ENCODE measurements at regions not wholly inside any gene's neighbourhood (a gene's known extent, or its start where the extent isn't known, plus 50 kb on each side); places are given as distances from the start of the nearest gene placed in this dataset.
"Not testable (repeated sequence)": the region's sequence is repeated elsewhere in the genome, so short reads cannot be mapped to it uniquely, and the experiment has no call there.

- H3K4me3 Mint-ChIP-seq, result not testable (repeated sequence)
These were observed 110.0 kb upstream of the FBXO28 start for GRCh38 chr1:224003896-224004295.

GRCh38 chr1:224001757-224002156 is 112.2 kb upstream of the FBXO28 start:
- POLR2A ChIA-PET (ENCODE audit: partially characterized antibody); H3K27ac Mint-ChIP-seq; DNase-seq; H3K4me3 Mint-ChIP-seq; intact Hi-C loops (cut with micrococcal nuclease); CTCF ChIA-PET (ENCODE audit: partially characterized antibody); H3K27me3 Mint-ChIP-seq; H3K27ac ChIP-seq (ENCODE audit: low read depth, low read length); H3K4me3 ChIP-seq (ENCODE audit: low read length in 2 of 2); H3K36me3 ChIP-seq (ENCODE audit: insufficient read depth, low read length); H3K27me3 ChIP-seq (ENCODE audit: insufficient read depth, low read length); H3K9me3 Mint-ChIP-seq; H3K9me3 ChIP-seq (ENCODE audit: control insufficient read depth in 1 of 2, low read length in 2 of 2); H3K4me1 ChIP-seq (ENCODE audit: insufficient read depth, low read length): not testable (repeated sequence)
- peaks cover 5 to 16% (median 8%) of the 10 kb centered on the region in 4 donors for H3K4me1 Mint-ChIP-seq
- peaks cover 10 to 14% of the 10 kb centered on the region in 2 donors for H3K36me3 Mint-ChIP-seq

More at GRCh38 chr1:224003896-224004295, 110.0 kb upstream of the FBXO28 start:
- H3K4me1 ChIP-seq (ENCODE audit: insufficient read depth, low read length); H3K27ac ChIP-seq (ENCODE audit: low read depth, low read length); H3K9me3 Mint-ChIP-seq; H3K36me3 ChIP-seq (ENCODE audit: insufficient read depth, low read length); POLR2A ChIA-PET (ENCODE audit: partially characterized antibody); H3K27me3 Mint-ChIP-seq; H3K4me3 ChIP-seq (ENCODE audit: low read length in 2 of 2); CTCF ChIA-PET (ENCODE audit: partially characterized antibody); H3K9me3 ChIP-seq (ENCODE audit: control insufficient read depth in 1 of 2, low read length in 2 of 2); H3K27me3 ChIP-seq (ENCODE audit: insufficient read depth, low read length); DNase-seq: not testable (repeated sequence)
- Mint-ChIP-seq H3K36me3 (peaks cover 15 to 21% of the 10 kb centered on the region in 2 donors), H3K27ac (peak overlapping the region in 1 of 7 donors; percentile 76), H3K4me1 (peaks cover 5 to 13% (median 7%) of the 10 kb centered on the region in 4 donors)
- intact Hi-C loops (cut with micrococcal nuclease), result loop anchor here (1.0 to 2.0 kb wide), 2 partner anchors 193 to 306 kb away; no protein-coding TSS in a partner anchor

- Mint-ChIP-seq H3K27ac (peak overlapping the region in 1 of 7 donors; percentile 14), H3K4me1 (peaks cover 5 to 15% (median 8%) of the 10 kb centered on the region in 4 donors)
- DNase-seq; H3K27me3 Mint-ChIP-seq; H3K4me1 ChIP-seq (ENCODE audit: insufficient read depth, low read length); H3K27me3 ChIP-seq (ENCODE audit: insufficient read depth, low read length); POLR2A ChIA-PET (ENCODE audit: partially characterized antibody); H3K4me3 ChIP-seq (ENCODE audit: low read length in 2 of 2); H3K9me3 ChIP-seq (ENCODE audit: control insufficient read depth in 1 of 2, low read length in 2 of 2); H3K27ac ChIP-seq (ENCODE audit: low read depth, low read length); H3K36me3 Mint-ChIP-seq; H3K36me3 ChIP-seq (ENCODE audit: insufficient read depth, low read length); H3K4me3 Mint-ChIP-seq; CTCF ChIA-PET (ENCODE audit: partially characterized antibody); H3K9me3 Mint-ChIP-seq: not testable (repeated sequence)
- intact Hi-C loops (cut with micrococcal nuclease), result loop anchor here (10.0 kb wide), 2 partner anchors 1285 to 1995 kb away; partner anchors contain the start of genes AIDA, BROX and SDE2
These were observed 114.2 kb upstream of the FBXO28 start for GRCh38 chr1:223999761-224000160.

- H3K36me3 Mint-ChIP-seq; POLR2A ChIA-PET (ENCODE audit: partially characterized antibody); H3K36me3 ChIP-seq (ENCODE audit: insufficient read depth, low read length); H3K4me3 Mint-ChIP-seq; CTCF ChIA-PET (ENCODE audit: partially characterized antibody); DNase-seq; H3K27me3 Mint-ChIP-seq; H3K27me3 ChIP-seq (ENCODE audit: insufficient read depth, low read length); H3K9me3 ChIP-seq (ENCODE audit: control insufficient read depth in 1 of 2, low read length in 2 of 2); H3K27ac ChIP-seq (ENCODE audit: low read depth, low read length); H3K4me1 Mint-ChIP-seq; H3K9me3 Mint-ChIP-seq; H3K4me3 ChIP-seq (ENCODE audit: low read length in 2 of 2); H3K4me1 ChIP-seq (ENCODE audit: insufficient read depth, low read length): not testable (repeated sequence)
- intact Hi-C loops (cut with micrococcal nuclease), result loop anchor here (10.0 kb wide), 2 partner anchors 1284 to 1996 kb away; partner anchors contain the start of genes AIDA, BROX and SDE2
- H3K27ac Mint-ChIP-seq, result peak overlapping the region in 2 of 7 donors; percentile 4 to 64
These were observed 115.0 kb upstream of the FBXO28 start for GRCh38 chr1:223998676-223999455.

- H3K4me3 ChIP-seq (ENCODE audit: low read length in 2 of 2); POLR2A ChIA-PET (ENCODE audit: partially characterized antibody); H3K4me3 Mint-ChIP-seq; CTCF ChIA-PET (ENCODE audit: partially characterized antibody); H3K27me3 ChIP-seq (ENCODE audit: insufficient read depth, low read length); H3K27me3 Mint-ChIP-seq; H3K36me3 ChIP-seq (ENCODE audit: insufficient read depth, low read length); H3K9me3 Mint-ChIP-seq; DNase-seq; H3K9me3 ChIP-seq (ENCODE audit: control insufficient read depth in 1 of 2, low read length in 2 of 2); H3K36me3 Mint-ChIP-seq; H3K27ac Mint-ChIP-seq; H3K27ac ChIP-seq (ENCODE audit: low read depth, low read length); H3K4me1 ChIP-seq (ENCODE audit: insufficient read depth, low read length): not testable (repeated sequence)
- peaks cover 4 to 20% (median 9%) of the 10 kb centered on the region in 4 donors for H3K4me1 Mint-ChIP-seq
- intact Hi-C loops (cut with micrococcal nuclease), result loop anchor here (10.0 kb wide), 2 partner anchors 1282 to 1998 kb away; partner anchors contain the start of genes AIDA, BROX and SDE2
These were observed 117.5 kb upstream of the FBXO28 start for GRCh38 chr1:223996376-223996775.

GRCh38 chr1:223992456-223993246 is 121.3 kb upstream of the FBXO28 start:
- peak overlapping the region; percentile 93 to 97 (median 96) for H3K4me3 Mint-ChIP-seq
- H3K9me3 ChIP-seq (ENCODE audit: control insufficient read depth in 1 of 2, low read length in 2 of 2); H3K9me3 Mint-ChIP-seq; H3K36me3 Mint-ChIP-seq; H3K27me3 ChIP-seq (ENCODE audit: insufficient read depth, low read length); H3K27me3 Mint-ChIP-seq; H3K36me3 ChIP-seq (ENCODE audit: insufficient read depth, low read length); H3K4me1 ChIP-seq (ENCODE audit: insufficient read depth, low read length): not testable (repeated sequence)
- H3K4me1 Mint-ChIP-seq, result peaks cover 2 to 13% (median 6%) of the 10 kb centered on the region in 4 donors
- ChIA-PET POLR2A (ENCODE audit: partially characterized antibody) (interaction anchor here (0.6 to 1.9 kb wide), 7 partner anchors 147 to 1280 kb away, joined by 3 to 9 read pairs (median 3); partner anchors contain the start of genes BROX, DEGS1 and TP53BP2), CTCF (ENCODE audit: partially characterized antibody) (interaction anchor here (2.3 kb wide), 1 partner anchor 59 kb away, joined by 5 read pairs; no protein-coding TSS in a partner anchor)
- peak; percentile 100 for DNase-seq
- Histone ChIP-seq H3K27ac (ENCODE audit: low read depth, low read length) (peak overlapping the region; percentile 80), H3K4me3 (ENCODE audit: low read length in 2 of 2) (peak overlapping the region in 1 of 2 donors; percentile 45)
- peak overlapping the region; percentile 99 to 100 (median 100) for H3K27ac Mint-ChIP-seq
- intact Hi-C loops (cut with micrococcal nuclease), result loop anchor here (2.0 to 10.0 kb wide), 3 partner anchors 148 to 2002 kb away; partner anchors contain the start of genes AIDA, BROX, SDE2 and TP53BP2

- CTCF ChIA-PET (ENCODE audit: partially characterized antibody); H3K27me3 ChIP-seq (ENCODE audit: insufficient read depth, low read length); H3K9me3 Mint-ChIP-seq; H3K4me3 ChIP-seq (ENCODE audit: low read length in 2 of 2); H3K36me3 Mint-ChIP-seq; H3K9me3 ChIP-seq (ENCODE audit: control insufficient read depth in 1 of 2, low read length in 2 of 2); H3K27me3 Mint-ChIP-seq; POLR2A ChIA-PET (ENCODE audit: partially characterized antibody); H3K27ac ChIP-seq (ENCODE audit: low read depth, low read length); H3K4me1 ChIP-seq (ENCODE audit: insufficient read depth, low read length); H3K36me3 ChIP-seq (ENCODE audit: insufficient read depth, low read length): not testable (repeated sequence)
- intact Hi-C loops (cut with micrococcal nuclease), result loop anchor here (10.0 kb wide), 2 partner anchors 1277 to 2003 kb away; partner anchors contain the start of genes AIDA, BROX and SDE2
- Mint-ChIP-seq H3K4me3 (peak overlapping the region in 2 of 8 donors; percentile 17 to 40), H3K4me1 (peaks cover 2 to 13% (median 6%) of the 10 kb centered on the region in 4 donors), H3K27ac (peak overlapping the region in 6 of 7 donors; percentile 31 to 73 (median 50))
- DNase-seq, result peak in 1 of 5 donors; percentile 40
These were observed 122.5 kb upstream of the FBXO28 start for GRCh38 chr1:223991297-223991857.

Data from CD4-positive, alpha-beta memory T cell (primary cell).